Type B pancreatic cell (in vitro differentiated cells): ENCODE measurements at regions not wholly inside any gene's neighbourhood (a gene's known extent, or its start where the extent isn't known, plus 50 kb on each side); places are given as distances from the start of the nearest gene placed in this dataset.

Experiments used
- DNase-seq: peaks from one replicate; pipeline ENCODE4 v3.0.0; 2021; ENCODE audit warnings: mixed read lengths; ENCODE audit not compliant: unreplicated experiment; ENCODE audit errors: extremely low spot score
- H3K27ac Mint-ChIP-seq: 2 replicates; pipeline ENCODE4 v1.8.0; 2021; ENCODE audit warnings: mild to moderate bottlenecking, mixed read lengths
- H3K27me3 Mint-ChIP-seq: 2 replicates; pipeline ENCODE4 v1.8.0; 2021; ENCODE audit warnings: mixed read lengths
- H3K36me3 Mint-ChIP-seq: 2 replicates; pipeline ENCODE4 v1.8.0; 2021; ENCODE audit warnings: mixed read lengths
- H3K4me1 Mint-ChIP-seq: one replicate; pipeline ENCODE4 v1.8.0; 2021; ENCODE audit warnings: mixed read lengths; ENCODE audit not compliant: unreplicated experiment
- H3K4me3 Mint-ChIP-seq: 2 replicates; pipeline ENCODE4 v1.8.0; 2021; ENCODE audit warnings: mild to moderate bottlenecking, mixed read lengths
- H3K9me3 Mint-ChIP-seq: 2 replicates; pipeline ENCODE4 v1.8.0; 2021; ENCODE audit warnings: mixed read lengths
- CTCF ChIP-seq: fragments of 200-600 bp; sonication (generic); conservative IDR thresholded peaks from 2 replicates; pipeline ENCODE4 v1.5.0; 2021; ENCODE audit warnings: antibody characterized with exemption, mild to moderate bottlenecking

GRCh38 chr12:69069479-69069878 is 136.5 kb upstream of the CPM start:
- no peaks in the 10 kb centered on the region for H3K27me3 Mint-ChIP-seq
- H3K9me3 Mint-ChIP-seq = no peaks in the 10 kb centered on the region
- H3K4me1 Mint-ChIP-seq = peaks cover 6% of the 10 kb centered on the region
- no peak for DNase-seq
- H3K27ac Mint-ChIP-seq = no peak overlapping the region
- no peaks in the 10 kb centered on the region for H3K36me3 Mint-ChIP-seq
- H3K4me3 Mint-ChIP-seq = no peak overlapping the region
- TF ChIP-seq CTCF = no peak

GRCh38 chr12:69070319-69071090 is 137.5 kb upstream of the CPM start:
- no peaks in the 10 kb centered on the region for H3K27me3 Mint-ChIP-seq
- H3K4me1 Mint-ChIP-seq = peaks cover 6% of the 10 kb centered on the region
- TF ChIP-seq CTCF = peak; percentile 92
- H3K9me3 Mint-ChIP-seq = no peaks in the 10 kb centered on the region
- no peak overlapping the region for H3K4me3 Mint-ChIP-seq
- DNase-seq = no peak
- H3K27ac Mint-ChIP-seq = no peak overlapping the region
- no peaks in the 10 kb centered on the region for H3K36me3 Mint-ChIP-seq

- no peaks in the 10 kb centered on the region for H3K27me3 Mint-ChIP-seq
- H3K27ac Mint-ChIP-seq = no peak overlapping the region
- no peaks in the 10 kb centered on the region for H3K9me3 Mint-ChIP-seq
- TF ChIP-seq CTCF = no peak
- no peaks in the 10 kb centered on the region for H3K36me3 Mint-ChIP-seq
- no peak overlapping the region for H3K4me3 Mint-ChIP-seq
- no peak for DNase-seq
- peaks cover 6% of the 10 kb centered on the region for H3K4me1 Mint-ChIP-seq
These were observed 138.1 kb upstream of the CPM start for GRCh38 chr12:69071091-69071370.

- Mint-ChIP-seq H3K36me3 (no peaks in the 10 kb centered on the region), H3K4me1 (peaks cover 6% of the 10 kb centered on the region), H3K27ac (no peak overlapping the region), H3K4me3 (no peak overlapping the region), H3K9me3 (peaks cover 4% of the 10 kb centered on the region), H3K27me3 (no peaks in the 10 kb centered on the region)
- TF ChIP-seq CTCF = no peak
- DNase-seq = no peak
These were observed 140.1 kb upstream of the CPM start for GRCh38 chr12:69073035-69073434.

GRCh38 chr12:69074556-69075349 is 141.8 kb upstream of the CPM start:
- Mint-ChIP-seq H3K9me3 (peaks cover 4% of the 10 kb centered on the region), H3K36me3 (no peaks in the 10 kb centered on the region), H3K4me3 (no peak overlapping the region), H3K27ac (no peak overlapping the region), H3K27me3 (no peaks in the 10 kb centered on the region), H3K4me1 (no peaks in the 10 kb centered on the region)
- no peak for DNase-seq
- TF ChIP-seq CTCF = no peak
